Neural progenitor cell (in vitro differentiated cells): ENCODE measurements at regions not wholly inside any gene's neighbourhood (a gene's known extent, or its start where the extent isn't known, plus 50 kb on each side); places are given as distances from the start of the nearest gene placed in this dataset.

ENCODE experiments used
- EZH2 ChIP-seq: fragments of 200-600 bp; sonication (generic); IDR thresholded peaks from 2 replicates; pipeline ENCODE4 v1.6.1; 2017; ENCODE audit warnings: antibody characterized with exemption, mild to moderate bottlenecking, moderate library complexity
- EZH2phosphoT487 ChIP-seq: fragments of 200-600 bp; sonication (generic); IDR thresholded peaks from 2 replicates; pipeline ENCODE4 v1.6.1; 2017; ENCODE audit warnings: antibody characterized with exemption
- TF ChIP-seq, protein P1 (sequence below): fragments of 200-600 bp; sonication (generic); IDR thresholded peaks from 2 replicates; pipeline ENCODE4 v1.5.1; 2017; ENCODE audit warnings: antibody characterized with exemption, mild to moderate bottlenecking

DNA sequence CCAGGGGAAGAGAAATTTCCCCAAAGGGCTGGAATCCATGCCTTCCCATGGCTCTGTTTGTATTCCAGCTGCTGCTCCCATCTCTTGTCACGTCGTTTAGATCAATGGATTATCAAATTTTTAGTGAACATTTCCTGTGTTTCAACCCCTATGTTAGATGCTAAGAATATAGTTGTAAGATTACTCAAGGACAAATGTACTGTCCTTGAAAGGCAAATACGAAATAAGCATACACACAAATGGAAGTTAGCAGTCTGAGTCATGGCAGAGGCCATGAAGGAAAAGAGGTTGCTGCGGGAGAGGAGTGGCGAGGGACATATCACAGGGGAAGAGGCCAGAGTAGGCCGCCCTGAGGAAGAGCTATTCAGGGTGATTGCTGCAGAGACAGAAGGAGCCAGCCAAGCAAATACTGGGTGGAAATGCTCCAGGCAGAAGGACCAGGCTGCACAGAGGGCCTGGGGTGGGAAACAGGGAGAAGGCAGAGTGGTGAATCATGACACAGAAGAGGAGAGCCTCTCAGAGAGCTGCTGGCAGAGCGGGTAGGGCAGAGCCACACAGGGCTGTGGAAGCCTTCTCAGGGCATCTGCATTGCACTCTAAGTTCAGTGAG is 219.2 kb upstream of the LRFN2 start:
- TF ChIP-seq, protein P1, sequence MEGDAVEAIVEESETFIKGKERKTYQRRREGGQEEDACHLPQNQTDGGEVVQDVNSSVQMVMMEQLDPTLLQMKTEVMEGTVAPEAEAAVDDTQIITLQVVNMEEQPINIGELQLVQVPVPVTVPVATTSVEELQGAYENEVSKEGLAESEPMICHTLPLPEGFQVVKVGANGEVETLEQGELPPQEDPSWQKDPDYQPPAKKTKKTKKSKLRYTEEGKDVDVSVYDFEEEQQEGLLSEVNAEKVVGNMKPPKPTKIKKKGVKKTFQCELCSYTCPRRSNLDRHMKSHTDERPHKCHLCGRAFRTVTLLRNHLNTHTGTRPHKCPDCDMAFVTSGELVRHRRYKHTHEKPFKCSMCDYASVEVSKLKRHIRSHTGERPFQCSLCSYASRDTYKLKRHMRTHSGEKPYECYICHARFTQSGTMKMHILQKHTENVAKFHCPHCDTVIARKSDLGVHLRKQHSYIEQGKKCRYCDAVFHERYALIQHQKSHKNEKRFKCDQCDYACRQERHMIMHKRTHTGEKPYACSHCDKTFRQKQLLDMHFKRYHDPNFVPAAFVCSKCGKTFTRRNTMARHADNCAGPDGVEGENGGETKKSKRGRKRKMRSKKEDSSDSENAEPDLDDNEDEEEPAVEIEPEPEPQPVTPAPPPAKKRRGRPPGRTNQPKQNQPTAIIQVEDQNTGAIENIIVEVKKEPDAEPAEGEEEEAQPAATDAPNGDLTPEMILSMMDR: no peak
- TF ChIP-seq EZH2 (no peak), EZH2phosphoT487 (no peak)
